ENCODE measurements at regions not wholly inside any gene's neighbourhood (a gene's known extent, or its start where the extent isn't known, plus 50 kb on each side); places are given as distances from the start of the nearest gene placed in this dataset.

DNA sequence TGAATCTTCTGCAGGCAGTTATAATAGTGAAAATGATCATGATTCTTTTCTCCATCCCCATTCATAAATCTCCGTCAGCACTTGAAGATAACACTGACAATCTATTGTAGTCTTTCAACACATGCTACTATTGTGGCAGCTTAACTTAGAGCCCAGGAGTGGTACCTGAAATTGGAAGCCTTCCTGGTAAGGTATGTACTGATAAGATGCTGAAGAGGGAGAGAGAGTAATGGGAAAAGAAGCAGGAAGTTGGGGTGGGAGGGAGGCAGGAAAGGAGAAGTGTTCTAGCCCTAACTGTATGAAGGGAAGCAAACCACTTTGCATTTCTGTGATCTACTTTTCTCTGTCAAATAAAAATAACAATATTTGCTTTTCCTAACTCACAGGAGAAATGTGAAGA is 197.4 kb upstream of the RORA start:
- Histone ChIP-seq H3K79me2 (replicated peaks; ENCODE audit: insufficient read depth, low read length) (no peaks in the 10 kb centered on the region), H3K9me3 (ENCODE audit: low read length) (no peaks in the 10 kb centered on the region), H3K36me3 (ENCODE audit: insufficient read depth, low read length) (no peaks in the 10 kb centered on the region), H3K9ac (ENCODE audit: low read length) (no peak overlapping the region), H4K20me1 (ENCODE audit: insufficient read depth) (no peaks in the 10 kb centered on the region), H2AFZ (ENCODE audit: low read depth, low read length) (no peak overlapping the region), H3F3A (ENCODE audit: insufficient read depth, low read length, poor library complexity, severe bottlenecking) (no peaks in the 10 kb centered on the region), H3K9me2 (ENCODE audit: insufficient read depth, low read length) (no peaks in the 10 kb centered on the region), H3K27ac (ENCODE audit: low read length) (no peak overlapping the region), H3K4me3 (ENCODE audit: low read length) (no peak overlapping the region), H3K4me2 (ENCODE audit: low read length) (no peak overlapping the region), H3K27me3 (ENCODE audit: insufficient read depth, low read depth, low read length) (no peaks in the 10 kb centered on the region)
- no peak for TF ChIP-seq MXI1 (conservative IDR thresholded peaks at IDR 0.05; ENCODE audit: poor library complexity, severe bottlenecking)
- no peak for TF ChIP-seq POLR2AphosphoS5 (IDR thresholded peaks at IDR 0.05)
- TF ChIP-seq EP300 (conservative IDR thresholded peaks at IDR 0.05; ENCODE audit: poor library complexity, severe bottlenecking): no peak
- TF ChIP-seq SMC3 (conservative IDR thresholded peaks at IDR 0.05; ENCODE audit: poor library complexity): no peak
- TF ChIP-seq RAD21 (conservative IDR thresholded peaks at IDR 0.05): no peak
- TF ChIP-seq EZH2 (IDR thresholded peaks at IDR 0.05; ENCODE audit: borderline replicate concordance, insufficient read depth, low read length, poor library complexity, severe bottlenecking): no peak
- TF ChIP-seq TAF1 (IDR thresholded peaks at IDR 0.05; ENCODE audit: low read depth): no peak
- TF ChIP-seq, protein P1, sequence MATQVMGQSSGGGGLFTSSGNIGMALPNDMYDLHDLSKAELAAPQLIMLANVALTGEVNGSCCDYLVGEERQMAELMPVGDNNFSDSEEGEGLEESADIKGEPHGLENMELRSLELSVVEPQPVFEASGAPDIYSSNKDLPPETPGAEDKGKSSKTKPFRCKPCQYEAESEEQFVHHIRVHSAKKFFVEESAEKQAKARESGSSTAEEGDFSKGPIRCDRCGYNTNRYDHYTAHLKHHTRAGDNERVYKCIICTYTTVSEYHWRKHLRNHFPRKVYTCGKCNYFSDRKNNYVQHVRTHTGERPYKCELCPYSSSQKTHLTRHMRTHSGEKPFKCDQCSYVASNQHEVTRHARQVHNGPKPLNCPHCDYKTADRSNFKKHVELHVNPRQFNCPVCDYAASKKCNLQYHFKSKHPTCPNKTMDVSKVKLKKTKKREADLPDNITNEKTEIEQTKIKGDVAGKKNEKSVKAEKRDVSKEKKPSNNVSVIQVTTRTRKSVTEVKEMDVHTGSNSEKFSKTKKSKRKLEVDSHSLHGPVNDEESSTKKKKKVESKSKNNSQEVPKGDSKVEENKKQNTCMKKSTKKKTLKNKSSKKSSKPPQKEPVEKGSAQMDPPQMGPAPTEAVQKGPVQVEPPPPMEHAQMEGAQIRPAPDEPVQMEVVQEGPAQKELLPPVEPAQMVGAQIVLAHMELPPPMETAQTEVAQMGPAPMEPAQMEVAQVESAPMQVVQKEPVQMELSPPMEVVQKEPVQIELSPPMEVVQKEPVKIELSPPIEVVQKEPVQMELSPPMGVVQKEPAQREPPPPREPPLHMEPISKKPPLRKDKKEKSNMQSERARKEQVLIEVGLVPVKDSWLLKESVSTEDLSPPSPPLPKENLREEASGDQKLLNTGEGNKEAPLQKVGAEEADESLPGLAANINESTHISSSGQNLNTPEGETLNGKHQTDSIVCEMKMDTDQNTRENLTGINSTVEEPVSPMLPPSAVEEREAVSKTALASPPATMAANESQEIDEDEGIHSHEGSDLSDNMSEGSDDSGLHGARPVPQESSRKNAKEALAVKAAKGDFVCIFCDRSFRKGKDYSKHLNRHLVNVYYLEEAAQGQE (IDR thresholded peaks at IDR 0.05; ENCODE audit: borderline replicate concordance): no peak
- TF ChIP-seq, protein P2, sequence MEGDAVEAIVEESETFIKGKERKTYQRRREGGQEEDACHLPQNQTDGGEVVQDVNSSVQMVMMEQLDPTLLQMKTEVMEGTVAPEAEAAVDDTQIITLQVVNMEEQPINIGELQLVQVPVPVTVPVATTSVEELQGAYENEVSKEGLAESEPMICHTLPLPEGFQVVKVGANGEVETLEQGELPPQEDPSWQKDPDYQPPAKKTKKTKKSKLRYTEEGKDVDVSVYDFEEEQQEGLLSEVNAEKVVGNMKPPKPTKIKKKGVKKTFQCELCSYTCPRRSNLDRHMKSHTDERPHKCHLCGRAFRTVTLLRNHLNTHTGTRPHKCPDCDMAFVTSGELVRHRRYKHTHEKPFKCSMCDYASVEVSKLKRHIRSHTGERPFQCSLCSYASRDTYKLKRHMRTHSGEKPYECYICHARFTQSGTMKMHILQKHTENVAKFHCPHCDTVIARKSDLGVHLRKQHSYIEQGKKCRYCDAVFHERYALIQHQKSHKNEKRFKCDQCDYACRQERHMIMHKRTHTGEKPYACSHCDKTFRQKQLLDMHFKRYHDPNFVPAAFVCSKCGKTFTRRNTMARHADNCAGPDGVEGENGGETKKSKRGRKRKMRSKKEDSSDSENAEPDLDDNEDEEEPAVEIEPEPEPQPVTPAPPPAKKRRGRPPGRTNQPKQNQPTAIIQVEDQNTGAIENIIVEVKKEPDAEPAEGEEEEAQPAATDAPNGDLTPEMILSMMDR (IDR thresholded peaks at IDR 0.05; ENCODE audit: poor library complexity, severe bottlenecking): no peak

DNA sequence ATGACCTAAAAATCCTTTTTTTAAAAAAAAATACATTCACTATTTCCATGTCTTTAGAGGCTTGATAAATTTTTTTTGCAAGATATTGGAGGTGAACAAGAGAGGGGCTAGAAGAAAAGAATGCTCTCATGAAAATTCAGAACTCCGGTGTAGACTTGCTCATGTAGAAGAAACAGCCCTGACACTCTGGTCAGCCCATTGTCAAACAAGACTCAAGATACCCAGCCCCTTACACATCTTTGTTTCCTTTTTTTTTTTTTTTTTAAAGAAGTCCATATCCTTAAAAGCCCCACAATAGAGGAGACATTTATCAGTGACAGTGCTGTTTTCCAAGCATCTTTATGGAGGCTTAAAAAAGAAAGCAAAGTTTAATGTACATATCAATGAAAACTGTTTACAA is 196.8 kb upstream of the RORA start:
- no peaks in the 10 kb centered on the region for H3K9me3 ChIP-seq (ENCODE audit: low read length)
- H3K9me2 ChIP-seq (ENCODE audit: insufficient read depth, low read length): no peaks in the 10 kb centered on the region
- H2AFZ ChIP-seq (ENCODE audit: low read depth, low read length): no peak overlapping the region
- no peak for TF ChIP-seq MXI1 (conservative IDR thresholded peaks at IDR 0.05; ENCODE audit: poor library complexity, severe bottlenecking)
- TF ChIP-seq EZH2 (IDR thresholded peaks at IDR 0.05; ENCODE audit: borderline replicate concordance, insufficient read depth, low read length, poor library complexity, severe bottlenecking): no peak
- no peak for TF ChIP-seq EP300 (conservative IDR thresholded peaks at IDR 0.05; ENCODE audit: poor library complexity, severe bottlenecking)
- TF ChIP-seq, protein P1 (IDR thresholded peaks at IDR 0.05; ENCODE audit: borderline replicate concordance): no peak
- TF ChIP-seq POLR2AphosphoS5 (IDR thresholded peaks at IDR 0.05): no peak
- no peak for TF ChIP-seq SMC3 (conservative IDR thresholded peaks at IDR 0.05; ENCODE audit: poor library complexity)
- TF ChIP-seq, protein P2 (IDR thresholded peaks at IDR 0.05; ENCODE audit: poor library complexity, severe bottlenecking): no peak
- TF ChIP-seq TAF1 (IDR thresholded peaks at IDR 0.05; ENCODE audit: low read depth): no peak
- no peak for TF ChIP-seq RAD21 (conservative IDR thresholded peaks at IDR 0.05)
- H3K27ac ChIP-seq (ENCODE audit: low read length): no peak overlapping the region
- H3K4me3 ChIP-seq (ENCODE audit: low read length): no peak overlapping the region
- H3K79me2 ChIP-seq (replicated peaks; ENCODE audit: insufficient read depth, low read length): no peaks in the 10 kb centered on the region
- no peaks in the 10 kb centered on the region for H3F3A ChIP-seq (ENCODE audit: insufficient read depth, low read length, poor library complexity, severe bottlenecking)
- no peaks in the 10 kb centered on the region for H4K20me1 ChIP-seq (ENCODE audit: insufficient read depth)
- H3K36me3 ChIP-seq (ENCODE audit: insufficient read depth, low read length): no peaks in the 10 kb centered on the region
- H3K4me2 ChIP-seq (ENCODE audit: low read length): no peak overlapping the region
- H3K9ac ChIP-seq (ENCODE audit: low read length): no peak overlapping the region
- H3K27me3 ChIP-seq (ENCODE audit: insufficient read depth, low read depth, low read length): no peaks in the 10 kb centered on the region

Data from neural cell (in vitro differentiated cells).